Peyer's patch (tissue), 4 donors: ENCODE measurements at regions not wholly inside any gene's neighbourhood (a gene's known extent, or its start where the extent isn't known, plus 50 kb on each side); places are given as distances from the start of the nearest gene placed in this dataset.

Source experiments
- DNase-seq, 3 donors: peaks; one replicate each; pipeline ENCODE4 v3.0.0-alpha.2; 2017 to 2019
- H3K27ac ChIP-seq, 4 donors: fragments of 200-600 bp; sonication (generic); one replicate each; pipeline ENCODE4 v1.5.1; 2016 to 2019
- H3K27me3 ChIP-seq, 2 donors: fragments of 200-600 bp; sonication (generic); one replicate each; pipeline ENCODE4 v1.5.1; 2019
- H3K36me3 ChIP-seq, 3 donors: fragments of 200-600 bp; sonication (generic); one replicate each; pipeline ENCODE4 v1.5.1; 2016 to 2019
- H3K4me1 ChIP-seq, 4 donors: fragments of 200-600 bp; sonication (generic); one replicate each; pipeline ENCODE4 v1.5.1; 2016 to 2019
- H3K4me3 ChIP-seq, 4 donors: fragments of 200-600 bp; sonication (generic); 1 replicate in 3 of 4; 2 replicates in 1 of 4; pipeline ENCODE4 v1.5.1; 2016 to 2019; ENCODE audit warnings: mild to moderate bottlenecking in 1 of 4
- H3K9me3 ChIP-seq, 4 donors: fragments of 200-600 bp; sonication (generic); one replicate each; pipeline ENCODE4 v1.5.1; 2016 to 2019; ENCODE audit warnings: mild to moderate bottlenecking in 1 of 4
- POLR2A ChIP-seq, 2 donors: fragments of 450-650 bp; IDR thresholded peaks; one replicate each; pipeline ENCODE4 v1.5.1; 2017; ENCODE audit warnings: antibody characterized with exemption in 2 of 2, mild to moderate bottlenecking in 2 of 2, moderate library complexity in 2 of 2
- TF ChIP-seq, protein P1 (sequence below), 6 experiments: fragments of 450-650 bp in 4 of 6; fragments of 200-600 bp in 2 of 6; sonication (generic) in 1 of 6; IDR thresholded peaks; one replicate each; pipeline ENCODE4 v1.5.1; 2017 to 2019; ENCODE audit warnings: antibody characterized with exemption in 6 of 6, mild to moderate bottlenecking in 3 of 6, moderate library complexity in 1 of 6

- Histone ChIP-seq H3K4me3 (no peak overlapping the region), H3K9me3 (no peaks in the 10 kb centered on the region), H3K27ac (no peak overlapping the region), H3K36me3 (no peaks in the 10 kb centered on the region), H3K4me1 (no peaks in the 10 kb centered on the region), H3K27me3 (no peaks in the 10 kb centered on the region)
- no peak for DNase-seq
- TF ChIP-seq, protein P1, sequence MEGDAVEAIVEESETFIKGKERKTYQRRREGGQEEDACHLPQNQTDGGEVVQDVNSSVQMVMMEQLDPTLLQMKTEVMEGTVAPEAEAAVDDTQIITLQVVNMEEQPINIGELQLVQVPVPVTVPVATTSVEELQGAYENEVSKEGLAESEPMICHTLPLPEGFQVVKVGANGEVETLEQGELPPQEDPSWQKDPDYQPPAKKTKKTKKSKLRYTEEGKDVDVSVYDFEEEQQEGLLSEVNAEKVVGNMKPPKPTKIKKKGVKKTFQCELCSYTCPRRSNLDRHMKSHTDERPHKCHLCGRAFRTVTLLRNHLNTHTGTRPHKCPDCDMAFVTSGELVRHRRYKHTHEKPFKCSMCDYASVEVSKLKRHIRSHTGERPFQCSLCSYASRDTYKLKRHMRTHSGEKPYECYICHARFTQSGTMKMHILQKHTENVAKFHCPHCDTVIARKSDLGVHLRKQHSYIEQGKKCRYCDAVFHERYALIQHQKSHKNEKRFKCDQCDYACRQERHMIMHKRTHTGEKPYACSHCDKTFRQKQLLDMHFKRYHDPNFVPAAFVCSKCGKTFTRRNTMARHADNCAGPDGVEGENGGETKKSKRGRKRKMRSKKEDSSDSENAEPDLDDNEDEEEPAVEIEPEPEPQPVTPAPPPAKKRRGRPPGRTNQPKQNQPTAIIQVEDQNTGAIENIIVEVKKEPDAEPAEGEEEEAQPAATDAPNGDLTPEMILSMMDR (IDR thresholded peaks at IDR 0.05): no peak
- TF ChIP-seq POLR2A (IDR thresholded peaks at IDR 0.05): no peak
These were observed 2497.3 kb downstream of the ARAP2 start for GRCh38 chr4:33746979-33747378.

- Histone ChIP-seq H3K27me3 (no peaks in the 10 kb centered on the region), H3K4me1 (no peaks in the 10 kb centered on the region), H3K9me3 (no peaks in the 10 kb centered on the region), H3K4me3 (no peak overlapping the region), H3K36me3 (no peaks in the 10 kb centered on the region), H3K27ac (no peak overlapping the region)
- no peak for DNase-seq
- TF ChIP-seq POLR2A (IDR thresholded peaks at IDR 0.05): no peak
- TF ChIP-seq, protein P1 (IDR thresholded peaks at IDR 0.05): no peak
These were observed 2493.3 kb downstream of the ARAP2 start for GRCh38 chr4:33751050-33751449.

- Histone ChIP-seq H3K27ac (no peak overlapping the region), H3K4me1 (no peaks in the 10 kb centered on the region), H3K27me3 (no peaks in the 10 kb centered on the region), H3K4me3 (no peak overlapping the region), H3K9me3 (no peaks in the 10 kb centered on the region), H3K36me3 (no peaks in the 10 kb centered on the region)
- no peak for DNase-seq
- TF ChIP-seq POLR2A (IDR thresholded peaks at IDR 0.05): no peak
- TF ChIP-seq, protein P1 (IDR thresholded peaks at IDR 0.05): no peak
These were observed 2471.7 kb downstream of the ARAP2 start for GRCh38 chr4:33772582-33772981.

DNA sequence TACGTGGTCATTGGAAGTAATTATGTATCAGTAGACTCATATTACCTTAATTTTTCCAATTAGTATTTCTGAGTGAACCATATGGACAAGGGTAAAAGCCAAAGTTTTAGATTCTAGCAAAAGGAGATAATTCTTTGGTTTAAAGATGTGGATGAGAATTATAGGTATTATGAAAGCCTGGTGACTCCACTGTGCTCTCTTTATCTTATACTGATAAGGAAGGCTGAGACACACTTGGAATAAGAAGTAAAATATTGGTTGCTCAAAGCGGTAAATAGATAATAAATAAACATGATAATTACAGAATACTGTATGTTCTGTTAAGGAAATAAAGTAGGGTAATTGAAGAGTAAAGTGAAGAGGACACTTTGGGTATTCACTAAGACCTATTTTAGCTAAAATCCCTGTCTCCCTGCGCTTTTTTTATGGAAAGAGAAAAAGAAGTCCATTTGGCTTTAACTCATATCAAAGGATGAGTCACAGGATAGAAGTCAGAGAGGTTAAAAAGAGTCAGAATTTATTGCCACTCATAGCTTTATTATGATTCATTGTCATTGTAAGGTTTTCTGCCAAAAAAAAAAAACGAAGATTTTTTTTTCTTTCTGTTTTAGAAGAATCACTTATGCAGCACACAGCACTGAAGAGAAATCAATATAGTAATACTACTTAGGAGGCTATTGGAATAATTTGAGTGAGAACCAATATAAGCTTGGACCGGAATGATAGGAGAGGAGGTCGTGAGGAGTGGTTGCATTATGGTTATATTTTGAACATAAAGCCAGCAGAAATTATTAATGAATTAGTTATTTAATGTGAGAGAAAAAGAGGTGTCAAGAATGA lies 2463.1 kb downstream of the ARAP2 start:
- TF ChIP-seq, protein P1 (IDR thresholded peaks at IDR 0.05): no peak
- no peak for TF ChIP-seq POLR2A (IDR thresholded peaks at IDR 0.05)
- DNase-seq: no peak

DNA sequence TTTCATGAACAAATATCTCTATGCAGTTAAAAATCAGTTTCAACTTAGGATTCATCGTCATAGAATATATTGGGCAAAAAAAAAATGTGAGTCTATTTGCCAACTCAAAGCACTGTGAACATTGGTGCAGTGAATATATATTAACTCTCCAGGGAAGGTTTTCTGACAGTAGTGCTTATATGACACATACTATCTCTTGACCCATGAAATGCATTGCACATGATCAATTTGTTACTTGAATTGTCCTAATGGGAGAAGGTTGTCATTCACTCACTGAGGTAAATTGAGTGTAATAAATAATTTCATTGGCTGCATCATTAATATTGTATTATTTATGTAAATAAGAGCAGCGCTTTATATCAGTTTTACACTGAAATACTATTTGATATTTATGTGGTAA lies 2458.5 kb downstream of the ARAP2 start:
- no peaks in the 10 kb centered on the region for H3K36me3 ChIP-seq
- TF ChIP-seq, protein P1 (IDR thresholded peaks at IDR 0.05): no peak
- no peak for TF ChIP-seq POLR2A (IDR thresholded peaks at IDR 0.05)
- no peak overlapping the region for H3K4me3 ChIP-seq
- DNase-seq: no peak
- no peaks in the 10 kb centered on the region for H3K4me1 ChIP-seq
- H3K9me3 ChIP-seq: no peaks in the 10 kb centered on the region
- H3K27ac ChIP-seq: no peak overlapping the region
- no peaks in the 10 kb centered on the region for H3K27me3 ChIP-seq

More for the DNA sequence above, 2463.1 kb downstream of the ARAP2 start:
- Histone ChIP-seq H3K9me3 (no peaks in the 10 kb centered on the region), H3K27ac (no peak overlapping the region), H3K4me1 (no peaks in the 10 kb centered on the region), H3K27me3 (no peaks in the 10 kb centered on the region), H3K4me3 (no peak overlapping the region), H3K36me3 (no peaks in the 10 kb centered on the region)
